Lower leg skin (tissue), 4 donors: ENCODE measurements at regions not wholly inside any gene's neighbourhood (a gene's known extent, or its start where the extent isn't known, plus 50 kb on each side); places are given as distances from the start of the nearest gene placed in this dataset.
"Not testable (repeated sequence)": the region's sequence is repeated elsewhere in the genome, so short reads cannot be mapped to it uniquely, and the experiment has no call there.

Experiments used
- DNase-seq, 2 donors: peaks; one replicate each; pipeline ENCODE4 v3.0.0-alpha.2; 2019; ENCODE audit warnings: low spot score in 2 of 2
- H3K4me3 ChIP-seq: fragments of 200-600 bp; sonication (generic); 2 replicates; pipeline ENCODE4 v1.5.1; 2017; ENCODE audit warnings: mild to moderate bottlenecking, low read depth; ENCODE audit not compliant: poor library complexity, severe bottlenecking
- POLR2A ChIP-seq, 2 donors: fragments of 450-650 bp; IDR thresholded peaks; one replicate each; pipeline ENCODE4 v1.6.1; 2016 to 2017; ENCODE audit warnings: antibody characterized with exemption in 2 of 2, mild to moderate bottlenecking in 1 of 2, moderate library complexity in 1 of 2
- WGBS, 2 donors: methylation state at CpG; one replicate each; pipeline ENCODE4 v1.1.5; 2018; 5-methylcytosine and 5-hydroxymethylcytosine counted together
- intact Hi-C: fragments of 100-400 bp; cut with DNase I; formaldehyde crosslinking; loops from one replicate; pipeline ENCODE4 v1.15.0; 2023; ENCODE audit warnings: low total_unique reads
- TF ChIP-seq, protein P1 (sequence below), 3 donors: fragments of 450-650 bp; IDR thresholded peaks; one replicate each; pipeline ENCODE4 v1.5.1; 2016; ENCODE audit warnings: antibody characterized with exemption in 3 of 3, mild to moderate bottlenecking in 3 of 3, moderate library complexity in 2 of 3

DNA sequence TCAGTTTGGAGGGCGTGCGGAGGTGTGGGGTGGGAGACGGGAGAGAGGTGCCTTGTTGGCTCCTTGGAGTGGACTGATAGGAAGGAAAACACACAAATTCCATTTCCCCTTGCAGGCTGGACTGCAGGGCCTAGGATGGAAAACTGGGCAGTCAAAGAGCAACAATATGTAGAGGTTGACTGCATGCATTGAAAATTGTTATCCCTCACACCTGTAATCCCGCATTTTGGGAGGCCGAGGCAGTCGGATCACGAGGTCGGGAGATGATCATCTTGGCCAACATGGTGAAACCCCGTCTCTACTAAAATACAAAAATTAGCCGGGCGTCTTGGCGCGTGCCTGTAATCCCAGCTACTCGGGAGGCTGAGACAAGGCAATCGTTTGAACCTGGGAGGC, 128.2 kb downstream of the PPIAL4G start:
- no peak for TF ChIP-seq POLR2A (IDR thresholded peaks at IDR 0.05)
- TF ChIP-seq, protein P1, sequence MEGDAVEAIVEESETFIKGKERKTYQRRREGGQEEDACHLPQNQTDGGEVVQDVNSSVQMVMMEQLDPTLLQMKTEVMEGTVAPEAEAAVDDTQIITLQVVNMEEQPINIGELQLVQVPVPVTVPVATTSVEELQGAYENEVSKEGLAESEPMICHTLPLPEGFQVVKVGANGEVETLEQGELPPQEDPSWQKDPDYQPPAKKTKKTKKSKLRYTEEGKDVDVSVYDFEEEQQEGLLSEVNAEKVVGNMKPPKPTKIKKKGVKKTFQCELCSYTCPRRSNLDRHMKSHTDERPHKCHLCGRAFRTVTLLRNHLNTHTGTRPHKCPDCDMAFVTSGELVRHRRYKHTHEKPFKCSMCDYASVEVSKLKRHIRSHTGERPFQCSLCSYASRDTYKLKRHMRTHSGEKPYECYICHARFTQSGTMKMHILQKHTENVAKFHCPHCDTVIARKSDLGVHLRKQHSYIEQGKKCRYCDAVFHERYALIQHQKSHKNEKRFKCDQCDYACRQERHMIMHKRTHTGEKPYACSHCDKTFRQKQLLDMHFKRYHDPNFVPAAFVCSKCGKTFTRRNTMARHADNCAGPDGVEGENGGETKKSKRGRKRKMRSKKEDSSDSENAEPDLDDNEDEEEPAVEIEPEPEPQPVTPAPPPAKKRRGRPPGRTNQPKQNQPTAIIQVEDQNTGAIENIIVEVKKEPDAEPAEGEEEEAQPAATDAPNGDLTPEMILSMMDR (IDR thresholded peaks at IDR 0.05) = no peak
- intact Hi-C loops = no loop called here
- H3K4me3 ChIP-seq = no peak overlapping the region
- WGBS, 2 donors = 69 to 79% methylated on average over 15 of the region's 15 CpGs
- DNase-seq = no peak

DNA sequence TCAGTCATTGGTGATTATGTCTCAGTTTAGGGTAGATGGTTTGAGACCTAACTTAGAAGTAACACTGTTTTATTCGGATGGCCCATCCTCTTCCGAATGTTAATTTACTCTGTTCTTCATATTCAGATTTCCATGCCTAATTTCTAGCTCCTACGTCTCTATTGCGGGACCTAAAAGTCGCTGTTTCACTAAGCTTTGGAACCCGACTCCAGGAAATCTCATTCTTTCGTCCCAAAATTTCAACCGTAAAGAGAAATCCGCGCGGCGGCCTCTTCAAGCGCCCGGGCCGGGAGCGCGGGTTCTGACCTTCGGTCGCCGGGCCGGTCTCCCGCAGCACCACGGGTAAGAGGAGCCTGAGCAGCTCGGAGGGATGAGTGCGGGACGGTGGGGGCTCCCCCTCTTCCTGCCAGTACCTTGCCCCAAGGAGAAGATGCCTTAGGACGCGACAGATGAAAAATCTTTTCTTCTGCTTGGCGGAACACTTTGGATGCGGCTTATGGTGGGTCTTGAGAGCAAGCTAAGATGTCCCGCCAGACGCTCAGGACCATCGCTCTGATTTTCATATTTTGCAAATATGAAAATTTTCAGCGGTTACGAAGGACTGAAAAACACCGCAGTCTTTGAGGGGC, 128.7 kb downstream of the PPIAL4G start:
- intact Hi-C loops = no loop called here
- 23 to 30% methylated on average over 36 of the region's 36 CpGs for WGBS, 2 donors
- DNase-seq = no peak
- H3K4me3 ChIP-seq = no peak overlapping the region
- TF ChIP-seq, protein P1 (IDR thresholded peaks at IDR 0.05) = no peak
- no peak for TF ChIP-seq POLR2A (IDR thresholded peaks at IDR 0.05)

DNA sequence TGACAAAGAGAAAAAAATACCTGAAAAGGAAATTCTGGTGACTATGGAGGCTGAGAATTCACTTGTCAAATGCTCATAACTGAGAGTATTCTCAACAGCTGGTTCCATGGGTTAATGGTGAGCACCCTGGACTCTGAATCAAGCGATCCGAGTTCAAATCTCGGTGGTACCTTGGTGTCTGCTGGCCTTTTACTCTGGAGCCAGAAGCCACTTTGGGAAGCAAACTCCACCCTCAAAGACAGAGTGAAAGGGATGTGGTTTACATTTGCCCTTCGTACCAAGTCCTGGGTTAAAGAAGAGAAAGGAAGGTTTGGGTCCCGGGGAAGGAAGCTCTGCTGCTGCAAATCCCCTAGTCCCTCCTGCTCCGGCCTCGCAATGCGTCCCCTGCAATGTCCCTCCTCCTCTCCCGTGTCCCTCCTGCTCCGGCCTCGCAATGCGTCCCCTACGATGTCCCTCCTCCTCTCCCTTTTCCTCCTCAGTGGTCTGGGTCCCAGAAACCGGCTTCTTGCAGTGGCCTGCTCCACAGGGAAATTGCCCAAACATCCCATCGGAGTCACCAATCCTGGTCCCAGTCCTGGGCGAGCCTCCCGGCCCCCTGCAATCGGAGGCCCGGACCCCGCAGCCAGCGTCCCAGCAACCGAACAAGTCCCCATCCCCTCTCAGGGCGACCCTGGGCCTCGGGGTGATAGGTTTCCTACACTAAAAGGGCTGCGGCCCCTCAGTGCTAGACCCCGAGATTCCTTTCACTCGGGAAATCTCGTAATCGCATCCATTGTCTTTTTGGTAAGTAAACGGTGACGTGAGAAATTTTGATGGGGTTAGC, 129.4 kb downstream of the PPIAL4G start:
- no peak for DNase-seq
- intact Hi-C loops = no loop called here
- H3K4me3 ChIP-seq = no peak overlapping the region
- no peak for TF ChIP-seq POLR2A (IDR thresholded peaks at IDR 0.05)
- TF ChIP-seq, protein P1 (IDR thresholded peaks at IDR 0.05) = no peak
- 33 to 41% methylated on average over 31 of the region's 31 CpGs for WGBS, 2 donors

DNA sequence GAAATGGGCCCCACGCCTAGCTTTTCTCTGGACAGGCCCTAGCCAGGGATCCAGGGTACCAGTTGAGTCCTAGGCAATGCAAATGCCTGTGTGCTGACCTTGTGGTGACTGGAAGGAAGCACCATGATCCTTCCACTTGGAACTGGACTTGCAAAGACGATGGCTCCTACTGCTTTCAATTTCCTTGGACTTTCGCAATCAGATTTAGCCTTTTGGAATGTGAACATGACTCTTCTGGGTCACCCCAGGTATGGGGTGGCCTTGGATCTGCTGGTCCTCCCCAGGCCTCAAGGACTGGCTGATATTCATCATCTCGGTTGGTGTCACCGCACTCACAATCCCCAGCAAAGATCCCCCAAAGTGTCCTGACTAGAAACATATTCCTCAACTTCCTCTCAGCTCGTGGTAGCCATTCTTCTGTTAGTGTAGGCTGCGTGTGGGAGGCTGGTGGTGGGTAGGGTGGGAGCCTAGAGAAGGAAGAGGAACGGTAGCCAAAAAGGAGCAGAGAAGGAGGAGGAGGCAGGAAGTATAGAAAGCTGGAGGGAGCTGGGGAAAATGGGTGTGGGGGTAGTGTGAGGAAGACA, 130.5 kb downstream of the PPIAL4G start:
- no peak for DNase-seq
- 76 to 82% methylated on average over 8 of the region's 8 CpGs for WGBS, 2 donors
- TF ChIP-seq, protein P1 (IDR thresholded peaks at IDR 0.05) = no peak
- no peak for TF ChIP-seq POLR2A (IDR thresholded peaks at IDR 0.05)
- H3K4me3 ChIP-seq = no peak overlapping the region
- intact Hi-C loops = no loop called here

DNA sequence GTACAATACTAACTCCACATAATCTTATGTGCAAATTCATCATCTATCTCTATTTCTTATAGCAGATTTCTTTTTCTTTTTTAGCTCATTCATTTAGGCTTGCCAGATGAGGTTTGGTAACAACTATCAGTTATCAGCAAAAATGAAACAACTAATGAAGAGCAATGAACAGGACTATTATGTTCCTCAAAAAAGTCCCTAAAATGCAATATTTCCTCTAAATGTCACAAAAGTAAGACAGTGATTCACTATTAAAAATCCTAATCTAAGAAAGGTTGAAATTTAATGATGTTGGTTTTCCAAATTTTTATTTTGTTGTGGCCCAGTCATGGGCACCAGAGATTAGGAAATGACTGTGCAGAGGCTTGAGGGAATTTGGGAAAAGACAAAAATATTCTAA, 135.3 kb downstream of the PPIAL4G start:
- intact Hi-C loops = no loop called here
- TF ChIP-seq, protein P1 (IDR thresholded peaks at IDR 0.05) = no peak
- no peak for TF ChIP-seq POLR2A (IDR thresholded peaks at IDR 0.05)
- DNase-seq = no peak
- no peak overlapping the region for H3K4me3 ChIP-seq

DNA sequence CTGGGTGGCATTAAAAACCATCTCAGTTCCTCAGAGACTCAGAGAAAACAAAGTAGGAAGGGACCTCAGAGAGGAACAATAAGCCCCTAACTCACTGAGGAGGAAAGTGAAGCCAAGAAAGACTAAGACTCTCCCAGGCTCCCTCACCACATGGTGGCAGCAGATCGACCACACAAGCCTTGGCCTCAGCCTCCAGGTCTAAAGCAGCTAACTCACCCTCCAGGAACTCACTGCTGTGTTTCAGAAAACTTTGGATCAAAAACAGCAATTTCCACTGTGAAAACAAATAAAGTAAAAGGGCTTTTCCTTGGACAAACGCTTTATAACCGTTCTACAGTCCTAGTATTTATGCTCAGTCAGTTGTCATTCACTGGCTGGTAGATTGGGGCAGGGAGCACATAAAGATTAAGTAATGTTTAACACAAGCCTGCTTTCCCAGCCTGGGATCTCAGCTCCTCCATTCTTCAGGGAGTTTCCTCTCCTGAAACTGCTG, 137.4 kb downstream of the PPIAL4G start:
- DNase-seq, intact Hi-C loops, H3K4me3 ChIP-seq: not testable (repeated sequence)
- 6 to 10% methylated on average over 3 of the region's 3 CpGs for WGBS, 2 donors

DNA sequence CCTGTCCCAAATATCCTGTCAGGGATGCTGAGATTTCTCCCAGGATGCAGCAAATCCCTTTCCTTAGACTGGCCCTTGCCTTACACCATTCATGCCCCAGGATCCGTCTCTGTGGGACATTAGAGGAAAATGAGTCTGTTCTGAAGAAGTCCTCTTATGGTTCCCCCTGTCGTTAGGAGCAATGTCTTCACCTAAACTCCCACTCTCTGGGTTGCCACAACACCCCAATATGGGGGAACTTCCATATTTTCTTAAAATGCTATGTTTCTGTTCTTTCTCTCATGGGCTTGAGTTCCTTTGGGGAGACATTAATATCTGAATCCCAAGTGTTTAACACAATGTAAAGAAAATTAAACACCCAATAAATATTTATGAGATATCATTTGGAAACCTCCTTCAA, 138.5 kb downstream of the PPIAL4G start:
- H3K4me3 ChIP-seq, DNase-seq, intact Hi-C loops: not testable (repeated sequence)
- WGBS, 2 donors = 73% methylated on average over 2 of the region's 2 CpGs

DNA sequence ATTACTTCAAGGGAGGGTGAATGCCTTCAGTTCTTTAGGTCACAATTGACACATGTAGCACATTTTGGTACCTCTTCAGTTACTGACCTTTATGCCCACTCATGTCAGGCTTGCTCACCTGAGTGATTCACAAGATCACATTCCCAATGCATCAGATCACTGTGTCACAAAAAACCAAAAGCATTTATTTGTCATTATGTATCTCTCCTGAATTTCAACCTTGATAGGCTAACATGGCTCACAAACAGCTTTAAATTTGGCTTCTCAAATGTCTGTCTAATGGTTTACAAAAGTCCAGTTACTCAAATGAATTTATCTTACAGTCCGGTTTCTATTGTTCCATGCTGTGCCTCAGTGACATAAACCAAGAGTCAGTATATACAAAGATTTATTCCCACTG, 141.4 kb downstream of the PPIAL4G start:
- DNase-seq, intact Hi-C loops, H3K4me3 ChIP-seq: not testable (repeated sequence)
- WGBS, 2 donors = 95 to 98% methylated on average over 1 of the region's 1 CpG
